Psoas muscle (tissue), 7 donors: ENCODE measurements at regions not wholly inside any gene's neighbourhood (a gene's known extent, or its start where the extent isn't known, plus 50 kb on each side); places are given as distances from the start of the nearest gene placed in this dataset.

ENCODE experiments used
- ATAC-seq, 4 donors: fragments of 200-7000 bp; cut with Tn5 transposase; one replicate each; pipeline ENCODE4 v1.9.1; 2020; ENCODE audit warnings: moderate library complexity in 3 of 4, mild to moderate bottlenecking in 2 of 4
- DNase-seq, 2 donors: peaks; one replicate each; pipeline ENCODE4 v3.0.0-alpha.2; 2020
- H3K27ac ChIP-seq: fragments of 200-600 bp; one replicate; pipeline ENCODE4 v1.8.0; 2022
- H3K27me3 ChIP-seq, 3 donors: fragments of 200-600 bp in 1 of 3; one replicate each; pipeline versions ENCODE4 v1.6.1 to v1.8.0; 2013 to 2022; ENCODE audit warnings: low read length in 2 of 3, mild to moderate bottlenecking in 2 of 3, moderate library complexity in 1 of 3; ENCODE audit not compliant: insufficient read depth in 3 of 3
- H3K36me3 ChIP-seq, 2 donors: fragments of 200-600 bp in 1 of 2; one replicate each; pipeline versions ENCODE4 v1.6.1 to v1.8.0; 2013 to 2022; ENCODE audit warnings: low read depth in 1 of 2, mild to moderate bottlenecking in 1 of 2, moderate library complexity in 1 of 2; ENCODE audit not compliant: insufficient read depth in 1 of 2
- H3K4me1 ChIP-seq: fragments of 200-600 bp; one replicate; pipeline ENCODE4 v1.8.0; 2022
- H3K4me3 ChIP-seq: fragments of 200-600 bp; one replicate; pipeline ENCODE4 v1.8.0; 2022; ENCODE audit warnings: mild to moderate bottlenecking
- H3K9me3 ChIP-seq: fragments of 200-600 bp; one replicate; pipeline ENCODE4 v1.8.0; 2022
- CTCF ChIP-seq: fragments of 200-600 bp; IDR thresholded peaks from one replicate; pipeline ENCODE4 v1.8.0; 2022; ENCODE audit warnings: antibody characterized with exemption
- WGBS, 3 donors: extraction: QIAGEN DNeasy Blood & Tissue Kit; methylation state at CpG; one replicate each; pipeline versions ENCODE4 v1.1.6 to v1.1.7; 2013; 5-methylcytosine and 5-hydroxymethylcytosine counted together
- intact Hi-C, 2 donors: fragments of 100-400 bp; cut with DNase I; formaldehyde crosslinking; loops; one replicate each; pipeline versions ENCODE4 v1.11.0 to v1.14.2; 2022
- donor health status: healthy with polysubstance abuse.
- donor health status: DM: no; HTN: no; CAD: no; lungs with moderate emphysema.
- donor health status: Bipolar disorder and iron deficiency.
- donor health status: healthy.
- donor health status: DM: yes; HTN: yes; CAD: no.
- donor health status: DM: no; HTN: no; CAD: no.
- donor health status: DM: yes; HTN: yes; CAD: no.

GRCh38 chr13:75016225-75016624 is 465.7 kb downstream of the TBC1D4 start:
- TF ChIP-seq CTCF: no peak
- Histone ChIP-seq H3K4me1 (no peaks in the 10 kb centered on the region), H3K27ac (no peak overlapping the region), H3K4me3 (no peak overlapping the region), H3K9me3 (no peaks in the 10 kb centered on the region), H3K36me3 (no peaks in the 10 kb centered on the region), H3K27me3 (no peaks in the 10 kb centered on the region)
- DNase-seq (no peak), ATAC-seq (no peak)
- intact Hi-C loops: no loop called here
- WGBS, 3 donors: 81 to 84% (median 82%) methylated on average over 1 of the region's 1 CpG

- 75 to 82% (median 78%) methylated on average over 4 of the region's 4 CpGs for WGBS, 3 donors
- no peaks in the 10 kb centered on the region for H3K36me3 ChIP-seq
- ATAC-seq (no peak), DNase-seq (no peak)
- H3K4me1 ChIP-seq: no peaks in the 10 kb centered on the region
- intact Hi-C loops: no loop called here
- H3K4me3 ChIP-seq: no peak overlapping the region
- H3K27me3 ChIP-seq: no peaks in the 10 kb centered on the region
- no peaks in the 10 kb centered on the region for H3K9me3 ChIP-seq
- H3K27ac ChIP-seq: no peak overlapping the region
- no peak for TF ChIP-seq CTCF
These were observed 468.2 kb downstream of the TBC1D4 start for GRCh38 chr13:75013818-75014217.

GRCh38 chr13:75010941-75011340 is 471.0 kb downstream of the TBC1D4 start:
- Histone ChIP-seq H3K27ac (no peak overlapping the region), H3K4me1 (no peaks in the 10 kb centered on the region), H3K36me3 (no peaks in the 10 kb centered on the region), H3K4me3 (no peak overlapping the region), H3K9me3 (no peaks in the 10 kb centered on the region), H3K27me3 (no peaks in the 10 kb centered on the region)
- no peak for ATAC-seq
- 88 to 97% (median 90%) methylated on average over 4 of the region's 4 CpGs for WGBS, 3 donors
- no peak for TF ChIP-seq CTCF
- intact Hi-C loops: no loop called here
- DNase-seq: no peak

- H3K36me3 ChIP-seq: no peaks in the 10 kb centered on the region
- no peak for DNase-seq
- no peak overlapping the region for H3K4me3 ChIP-seq
- H3K4me1 ChIP-seq: no peaks in the 10 kb centered on the region
- H3K27ac ChIP-seq: no peak overlapping the region
- H3K27me3 ChIP-seq: no peaks in the 10 kb centered on the region
- no peaks in the 10 kb centered on the region for H3K9me3 ChIP-seq
- TF ChIP-seq CTCF: no peak
- no peak for ATAC-seq
- intact Hi-C loops: no loop called here
These were observed 473.0 kb downstream of the TBC1D4 start for GRCh38 chr13:75008926-75009325.

GRCh38 chr13:74990992-74991391 is 491.0 kb downstream of the TBC1D4 start:
- Histone ChIP-seq H3K4me3 (no peak overlapping the region), H3K27ac (no peak overlapping the region), H3K27me3 (no peaks in the 10 kb centered on the region), H3K36me3 (no peaks in the 10 kb centered on the region), H3K4me1 (no peaks in the 10 kb centered on the region), H3K9me3 (no peaks in the 10 kb centered on the region)
- no peak for TF ChIP-seq CTCF
- ATAC-seq (no peak), DNase-seq (no peak)
- WGBS, 3 donors: 93 to 100% (median 93%) methylated on average over 2 of the region's 2 CpGs
- intact Hi-C loops: no loop called here
